ENCODE measurements at regions not wholly inside any gene's neighbourhood (a gene's known extent, or its start where the extent isn't known, plus 50 kb on each side); places are given as distances from the start of the nearest gene placed in this dataset.

DNA sequence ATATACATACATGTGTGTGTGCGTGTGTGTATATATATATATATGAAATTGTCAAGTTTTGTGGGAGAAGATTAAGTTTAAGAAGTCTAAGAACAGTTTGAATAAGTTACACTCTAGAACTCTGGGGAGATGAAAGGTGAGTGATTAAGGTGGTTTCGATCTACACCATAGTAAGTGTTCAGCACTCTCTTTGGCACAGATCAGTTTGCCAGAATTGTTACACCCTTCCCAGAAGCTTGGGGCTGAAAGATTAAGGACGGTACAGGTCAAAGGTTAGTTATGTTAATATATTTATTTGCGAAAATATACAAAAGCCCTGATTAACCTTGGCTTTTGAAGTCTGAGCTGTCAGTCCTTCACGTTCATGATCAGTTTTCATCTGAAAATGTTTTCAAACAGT is 309.1 kb downstream of the KLF5 start:
- Histone ChIP-seq H3K36me3 (replicated peaks in 1 of 2; ENCODE audit: insufficient read depth in 1 of 2, low read depth in 2 of 2) (no peaks in the 10 kb centered on the region), H3K4me3 (no peak overlapping the region), H3K4me1 (peaks cover 26% of the 10 kb centered on the region), H3K27ac (no peak overlapping the region), H3K9me3 (no peaks in the 10 kb centered on the region), H3K27me3 (no peaks in the 10 kb centered on the region)
- TF ChIP-seq, protein P1, sequence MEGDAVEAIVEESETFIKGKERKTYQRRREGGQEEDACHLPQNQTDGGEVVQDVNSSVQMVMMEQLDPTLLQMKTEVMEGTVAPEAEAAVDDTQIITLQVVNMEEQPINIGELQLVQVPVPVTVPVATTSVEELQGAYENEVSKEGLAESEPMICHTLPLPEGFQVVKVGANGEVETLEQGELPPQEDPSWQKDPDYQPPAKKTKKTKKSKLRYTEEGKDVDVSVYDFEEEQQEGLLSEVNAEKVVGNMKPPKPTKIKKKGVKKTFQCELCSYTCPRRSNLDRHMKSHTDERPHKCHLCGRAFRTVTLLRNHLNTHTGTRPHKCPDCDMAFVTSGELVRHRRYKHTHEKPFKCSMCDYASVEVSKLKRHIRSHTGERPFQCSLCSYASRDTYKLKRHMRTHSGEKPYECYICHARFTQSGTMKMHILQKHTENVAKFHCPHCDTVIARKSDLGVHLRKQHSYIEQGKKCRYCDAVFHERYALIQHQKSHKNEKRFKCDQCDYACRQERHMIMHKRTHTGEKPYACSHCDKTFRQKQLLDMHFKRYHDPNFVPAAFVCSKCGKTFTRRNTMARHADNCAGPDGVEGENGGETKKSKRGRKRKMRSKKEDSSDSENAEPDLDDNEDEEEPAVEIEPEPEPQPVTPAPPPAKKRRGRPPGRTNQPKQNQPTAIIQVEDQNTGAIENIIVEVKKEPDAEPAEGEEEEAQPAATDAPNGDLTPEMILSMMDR (IDR thresholded peaks at IDR 0.05) = no peak
- no peak for TF ChIP-seq POLR2A (IDR thresholded peaks at IDR 0.05)
- intact Hi-C loops (cut with DNase I) = no loop called here
- WGBS, 2 donors = 37 to 51% methylated on average over 5 of the region's 5 CpGs
- ATAC-seq (no peak), DNase-seq (no peak)

GRCh38 chr13:73366241-73366640 is 307.4 kb downstream of the KLF5 start:
- Histone ChIP-seq H3K27ac (peak overlapping the region in 2 of 4 donors; percentile 56 to 68), H3K27me3 (no peaks in the 10 kb centered on the region), H3K4me3 (no peak overlapping the region), H3K9me3 (no peaks in the 10 kb centered on the region), H3K36me3 (replicated peaks in 1 of 2; ENCODE audit: insufficient read depth in 1 of 2, low read depth in 2 of 2) (no peaks in the 10 kb centered on the region), H3K4me1 (peaks cover 26% of the 10 kb centered on the region)
- no peak for ATAC-seq
- no peak for DNase-seq
- 61 to 63% methylated on average over 3 of the region's 3 CpGs for whole genome bisulfite sequencing, 2 donors
- intact Hi-C loops (cut with DNase I) = no loop called here
- no peak for TF ChIP-seq POLR2A (IDR thresholded peaks at IDR 0.05)
- TF ChIP-seq, protein P1 (IDR thresholded peaks at IDR 0.05) = no peak

GRCh38 chr13:73365681-73366080 is 306.9 kb downstream of the KLF5 start:
- no peaks in the 10 kb centered on the region for H3K36me3 ChIP-seq (replicated peaks in 1 of 2; ENCODE audit: insufficient read depth in 1 of 2, low read depth in 2 of 2)
- peak overlapping the region; percentile 2 to 68 (median 42) for H3K27ac ChIP-seq
- 45 to 65% methylated on average over 4 of the region's 4 CpGs for WGBS, 2 donors
- no peak for DNase-seq
- H3K4me1 ChIP-seq = peaks cover 26% of the 10 kb centered on the region
- ATAC-seq = peak; percentile 67
- H3K4me3 ChIP-seq = no peak overlapping the region
- TF ChIP-seq, protein P1 (IDR thresholded peaks at IDR 0.05) = no peak
- TF ChIP-seq POLR2A (IDR thresholded peaks at IDR 0.05) = no peak
- no peaks in the 10 kb centered on the region for H3K27me3 ChIP-seq
- no peaks in the 10 kb centered on the region for H3K9me3 ChIP-seq
- intact Hi-C loops (cut with DNase I) = no loop called here

GRCh38 chr13:73365252-73365651 is 306.4 kb downstream of the KLF5 start:
- Histone ChIP-seq H3K27ac (peak overlapping the region; percentile 2 to 68 (median 42)), H3K9me3 (no peaks in the 10 kb centered on the region), H3K27me3 (no peaks in the 10 kb centered on the region), H3K36me3 (replicated peaks in 1 of 2; ENCODE audit: insufficient read depth in 1 of 2, low read depth in 2 of 2) (no peaks in the 10 kb centered on the region), H3K4me1 (peaks cover 26% of the 10 kb centered on the region), H3K4me3 (no peak overlapping the region)
- DNase-seq = peak in 1 of 4 donors; percentile 6
- TF ChIP-seq, protein P1 (IDR thresholded peaks at IDR 0.05) = no peak
- no peak for TF ChIP-seq POLR2A (IDR thresholded peaks at IDR 0.05)
- peak; percentile 51 for ATAC-seq
- intact Hi-C loops (cut with DNase I) = no loop called here
- WGBS, 2 donors = 15 to 19% methylated on average over 3 of the region's 3 CpGs

DNA sequence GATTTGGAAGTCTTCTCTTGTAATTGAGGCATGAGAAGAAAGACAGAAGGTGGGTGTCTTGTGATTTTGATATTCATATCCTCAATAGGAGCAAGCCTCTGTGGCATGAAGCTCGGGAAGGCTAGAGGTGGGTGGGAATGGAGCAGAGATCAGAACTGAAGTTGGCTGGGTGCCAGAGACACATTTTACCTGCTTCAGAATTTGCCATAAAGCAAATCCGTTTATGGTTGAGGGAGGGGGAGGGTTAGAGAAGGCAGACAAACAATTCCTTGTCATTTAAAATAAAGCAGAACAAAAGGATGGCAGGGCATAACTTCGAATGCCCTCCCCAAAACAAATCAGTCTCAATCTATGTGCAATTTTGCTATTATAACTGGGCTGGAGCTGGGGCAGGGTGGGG is 305.9 kb downstream of the KLF5 start:
- intact Hi-C loops (cut with DNase I) = no loop called here
- TF ChIP-seq POLR2A (IDR thresholded peaks at IDR 0.05) = no peak
- TF ChIP-seq, protein P1 (IDR thresholded peaks at IDR 0.05) = no peak
- Histone ChIP-seq H3K9me3 (no peaks in the 10 kb centered on the region), H3K27ac (peak overlapping the region in 2 of 4 donors; percentile 56 to 68), H3K4me3 (no peak overlapping the region), H3K27me3 (no peaks in the 10 kb centered on the region), H3K36me3 (replicated peaks in 1 of 2; ENCODE audit: insufficient read depth in 1 of 2, low read depth in 2 of 2) (no peaks in the 10 kb centered on the region), H3K4me1 (peaks cover 26% of the 10 kb centered on the region)
- 23 to 28% methylated on average over 3 of the region's 3 CpGs for WGBS, 2 donors
- ATAC-seq = no peak
- DNase-seq = no peak

Measured in body of pancreas (tissue), 4 donors.